ENCODE measurements at regions not wholly inside any gene's neighbourhood (a gene's known extent, or its start where the extent isn't known, plus 50 kb on each side); places are given as distances from the start of the nearest gene placed in this dataset.
A peak's percentile ranks its signal among the peaks of the same experiment; 100 is the strongest.

DNA sequence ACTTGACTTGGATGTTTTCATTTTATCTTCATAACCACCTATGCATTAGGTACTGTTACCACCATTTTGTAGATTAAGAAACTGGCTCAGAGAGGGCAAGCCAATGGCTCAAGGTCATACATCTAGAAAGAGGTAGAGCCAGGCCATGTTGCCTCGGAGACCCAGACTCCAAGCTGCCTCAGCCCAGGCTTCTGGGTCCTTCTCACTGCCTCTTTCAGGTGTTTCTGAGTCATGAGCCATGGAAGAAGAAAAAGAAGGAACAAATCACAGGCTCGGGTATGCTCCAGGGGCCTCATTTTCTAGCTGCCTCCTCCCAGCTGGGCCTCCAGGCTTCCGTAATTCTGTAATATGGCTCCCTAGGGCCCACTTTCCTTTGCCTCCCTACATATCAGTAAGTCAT, 226.5 kb upstream of the TOPAZ1 start:
- Histone ChIP-seq H3K23ac (ENCODE audit: low read depth, low read length, poor library complexity) (no peak overlapping the region), H3K4ac (ENCODE audit: low read length) (no peak overlapping the region), H2BK15ac (ENCODE audit: low read length) (no peak overlapping the region), H3K27ac (replicated peaks; ENCODE audit: low read length) (no peak overlapping the region), H3K79me1 (ENCODE audit: low read depth, low read length) (no peaks in the 10 kb centered on the region), H3K4me1 (ENCODE audit: control insufficient read depth in 2 of 2, insufficient read depth in 1 of 2, low read depth in 1 of 2, low read length in 2 of 2) (peaks cover 0 to 12% of the 10 kb centered on the region in 2 donors), H4K91ac (ENCODE audit: low read depth, low read length, poor library complexity) (no peak overlapping the region), H2BK120ac (ENCODE audit: low read depth, low read length) (no peak overlapping the region), H3K36me3 (replicated peaks in 1 of 2; ENCODE audit: control insufficient read depth in 2 of 2, insufficient read depth in 2 of 2, low read length in 2 of 2) (no peaks in the 10 kb centered on the region), H3K14ac (ENCODE audit: low read length) (no peak overlapping the region), H3K4me2 (ENCODE audit: insufficient read depth, low read length, poor library complexity, severe bottlenecking) (no peak overlapping the region), H2BK12ac (ENCODE audit: low read length) (no peak overlapping the region), H3K27me3 (ENCODE audit: control insufficient read depth in 3 of 3, insufficient read depth in 3 of 3, low read depth in 1 of 3, low read length in 3 of 3) (peaks cover 0 to 27% (median 0%) of the 10 kb centered on the region in 3 experiments), H4K8ac (ENCODE audit: low read depth, low read length) (no peak overlapping the region), H3K18ac (ENCODE audit: low read length) (no peak overlapping the region), H3K9me3 (replicated peaks in 1 of 2; ENCODE audit: control insufficient read depth in 2 of 2, insufficient read depth in 1 of 2, low read depth in 1 of 2, low read length in 2 of 2) (no peaks in the 10 kb centered on the region), H2AK5ac (ENCODE audit: low read depth, low read length) (no peak overlapping the region), H2BK5ac (ENCODE audit: low read length) (no peak overlapping the region), H3K4me3 (ENCODE audit: low read length in 2 of 2) (no peak overlapping the region), H2AFZ (ENCODE audit: low read length) (no peak overlapping the region), H3K9ac (ENCODE audit: low read depth, low read length, poor library complexity) (no peak overlapping the region)
- DNase-seq (ENCODE audit: low spot score): no peak
- no CpG with 5 or more reads among the region's 3 CpGs for WGBS, 2 donors (ENCODE audit: extremely low coverage in 2 of 2, insufficient read length in 2 of 2, insufficient replicate concordance in 1 of 2)

DNA sequence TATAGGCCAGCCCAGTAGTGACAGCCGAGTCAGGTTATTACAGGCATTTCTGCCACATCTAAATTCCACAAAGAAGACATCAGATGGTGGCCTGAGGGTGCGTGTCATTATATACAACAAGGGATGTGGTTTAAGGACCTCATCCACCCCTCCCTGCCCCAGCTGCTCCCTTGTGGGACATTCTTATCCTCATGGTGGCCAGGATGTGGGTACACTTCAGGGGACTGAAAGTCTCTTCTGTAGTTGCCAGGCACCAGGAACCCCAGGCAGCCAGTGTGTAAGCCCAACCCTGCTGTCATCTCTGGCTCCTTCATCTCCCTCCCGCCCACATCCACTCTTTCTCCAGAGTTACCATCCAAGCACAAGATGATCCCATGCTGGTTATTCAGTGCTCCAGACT, 224.9 kb upstream of the TOPAZ1 start:
- Histone ChIP-seq H3K27ac (replicated peaks; ENCODE audit: low read length) (no peak overlapping the region), H2AK5ac (ENCODE audit: low read depth, low read length) (no peak overlapping the region), H3K9me3 (replicated peaks in 1 of 2; ENCODE audit: control insufficient read depth in 2 of 2, insufficient read depth in 1 of 2, low read depth in 1 of 2, low read length in 2 of 2) (no peaks in the 10 kb centered on the region), H3K9ac (ENCODE audit: low read depth, low read length, poor library complexity) (no peak overlapping the region), H3K23ac (ENCODE audit: low read depth, low read length, poor library complexity) (no peak overlapping the region), H4K91ac (ENCODE audit: low read depth, low read length, poor library complexity) (no peak overlapping the region), H2AFZ (ENCODE audit: low read length) (no peak overlapping the region), H2BK5ac (ENCODE audit: low read length) (no peak overlapping the region), H3K18ac (ENCODE audit: low read length) (no peak overlapping the region), H2BK12ac (ENCODE audit: low read length) (no peak overlapping the region), H2BK120ac (ENCODE audit: low read depth, low read length) (no peak overlapping the region), H3K4ac (ENCODE audit: low read length) (no peak overlapping the region), H4K8ac (ENCODE audit: low read depth, low read length) (no peak overlapping the region), H3K4me2 (ENCODE audit: insufficient read depth, low read length, poor library complexity, severe bottlenecking) (no peak overlapping the region), H3K4me1 (ENCODE audit: control insufficient read depth in 2 of 2, insufficient read depth in 1 of 2, low read depth in 1 of 2, low read length in 2 of 2) (peaks cover 0 to 17% of the 10 kb centered on the region in 2 donors), H3K14ac (ENCODE audit: low read length) (no peak overlapping the region), H3K4me3 (ENCODE audit: low read length in 2 of 2) (no peak overlapping the region), H3K36me3 (replicated peaks in 1 of 2; ENCODE audit: control insufficient read depth in 2 of 2, insufficient read depth in 2 of 2, low read length in 2 of 2) (no peaks in the 10 kb centered on the region), H3K27me3 (ENCODE audit: control insufficient read depth in 3 of 3, insufficient read depth in 3 of 3, low read depth in 1 of 3, low read length in 3 of 3) (peaks cover 0 to 44% (median 0%) of the 10 kb centered on the region in 3 experiments), H3K79me1 (ENCODE audit: low read depth, low read length) (no peaks in the 10 kb centered on the region), H2BK15ac (ENCODE audit: low read length) (no peak overlapping the region)
- no peak for DNase-seq (ENCODE audit: low spot score)
- WGBS, 2 donors (ENCODE audit: extremely low coverage in 2 of 2, insufficient read length in 2 of 2, insufficient replicate concordance in 1 of 2): no CpG with 5 or more reads among the region's 3 CpGs

DNA sequence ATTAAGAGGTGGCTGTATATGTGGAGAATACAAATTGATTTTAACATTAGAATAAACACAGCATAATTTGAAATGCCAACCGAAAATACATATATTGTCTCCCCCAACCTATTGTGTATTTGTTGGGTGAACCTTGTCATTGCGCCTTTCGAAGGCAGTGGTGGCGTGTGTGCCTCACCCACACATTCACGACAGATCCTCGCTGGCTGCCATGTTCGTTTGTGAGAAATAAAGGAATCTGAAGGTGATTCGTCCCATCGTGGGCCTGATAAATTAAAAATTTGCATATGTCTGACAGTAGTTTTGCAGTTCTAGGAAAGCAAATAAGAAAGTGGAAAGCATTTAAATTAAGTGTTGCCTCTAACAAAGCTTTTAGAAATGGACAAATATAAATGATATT, 222.8 kb upstream of the TOPAZ1 start:
- H3K27ac ChIP-seq (replicated peaks; ENCODE audit: low read length): no peak overlapping the region
- H2AFZ ChIP-seq (ENCODE audit: low read length): no peak overlapping the region
- no peaks in the 10 kb centered on the region for H3K79me1 ChIP-seq (ENCODE audit: low read depth, low read length)
- no peaks in the 10 kb centered on the region for H3K9me3 ChIP-seq (replicated peaks in 1 of 2; ENCODE audit: control insufficient read depth in 2 of 2, insufficient read depth in 1 of 2, low read depth in 1 of 2, low read length in 2 of 2)
- H2AK5ac ChIP-seq (ENCODE audit: low read depth, low read length): no peak overlapping the region
- no peak overlapping the region for H4K8ac ChIP-seq (ENCODE audit: low read depth, low read length)
- H3K27me3 ChIP-seq (ENCODE audit: control insufficient read depth in 3 of 3, insufficient read depth in 3 of 3, low read depth in 1 of 3, low read length in 3 of 3): peaks cover 0 to 58% (median 0%) of the 10 kb centered on the region in 3 experiments
- no peak overlapping the region for H4K91ac ChIP-seq (ENCODE audit: low read depth, low read length, poor library complexity)
- no peak overlapping the region for H2BK5ac ChIP-seq (ENCODE audit: low read length)
- no peak overlapping the region for H2BK15ac ChIP-seq (ENCODE audit: low read length)
- H3K36me3 ChIP-seq (replicated peaks in 1 of 2; ENCODE audit: control insufficient read depth in 2 of 2, insufficient read depth in 2 of 2, low read length in 2 of 2): no peaks in the 10 kb centered on the region
- no peak overlapping the region for H3K18ac ChIP-seq (ENCODE audit: low read length)
- no peak overlapping the region for H3K9ac ChIP-seq (ENCODE audit: low read depth, low read length, poor library complexity)
- WGBS, 2 donors (ENCODE audit: extremely low coverage in 2 of 2, insufficient read length in 2 of 2, insufficient replicate concordance in 1 of 2): no CpG with 5 or more reads among the region's 9 CpGs
- no peak overlapping the region for H3K23ac ChIP-seq (ENCODE audit: low read depth, low read length, poor library complexity)
- peaks cover 0 to 11% of the 10 kb centered on the region in 2 donors for H3K4me1 ChIP-seq (ENCODE audit: control insufficient read depth in 2 of 2, insufficient read depth in 1 of 2, low read depth in 1 of 2, low read length in 2 of 2)
- no peak overlapping the region for H3K4me3 ChIP-seq (ENCODE audit: low read length in 2 of 2)
- H3K4me2 ChIP-seq (ENCODE audit: insufficient read depth, low read length, poor library complexity, severe bottlenecking): no peak overlapping the region
- DNase-seq (ENCODE audit: low spot score): no peak
- H2BK12ac ChIP-seq (ENCODE audit: low read length): no peak overlapping the region
- no peak overlapping the region for H3K14ac ChIP-seq (ENCODE audit: low read length)
- no peak overlapping the region for H3K4ac ChIP-seq (ENCODE audit: low read length)
- no peak overlapping the region for H2BK120ac ChIP-seq (ENCODE audit: low read depth, low read length)

DNA sequence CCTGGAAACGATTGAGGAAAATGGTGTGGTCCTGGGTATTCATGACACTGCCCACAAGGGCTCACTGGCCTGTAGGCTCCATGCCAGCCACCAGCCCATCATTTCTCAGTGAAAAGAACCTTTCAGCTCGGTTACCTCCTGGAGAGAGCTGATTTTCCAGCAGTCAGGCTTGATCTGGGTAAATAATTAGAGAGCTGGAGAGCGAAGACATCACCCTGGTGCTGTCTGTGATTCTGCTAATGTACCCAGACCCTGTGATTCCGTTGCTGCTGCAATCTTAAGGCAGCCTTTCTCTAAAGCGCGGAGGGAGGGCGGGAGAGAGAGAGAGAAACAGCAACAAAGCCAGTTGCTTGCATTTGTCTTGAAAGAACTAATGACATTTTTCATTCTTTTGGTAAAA, 221.9 kb upstream of the TOPAZ1 start:
- WGBS, 2 donors (ENCODE audit: extremely low coverage in 2 of 2, insufficient read length in 2 of 2, insufficient replicate concordance in 1 of 2): no CpG with 5 or more reads among the region's 7 CpGs
- H3K23ac ChIP-seq (ENCODE audit: low read depth, low read length, poor library complexity): no peak overlapping the region
- no peak overlapping the region for H2BK120ac ChIP-seq (ENCODE audit: low read depth, low read length)
- peak overlapping the region; percentile 57 for H3K27ac ChIP-seq (replicated peaks; ENCODE audit: low read length)
- H3K9me3 ChIP-seq (replicated peaks in 1 of 2; ENCODE audit: control insufficient read depth in 2 of 2, insufficient read depth in 1 of 2, low read depth in 1 of 2, low read length in 2 of 2): no peaks in the 10 kb centered on the region
- H3K9ac ChIP-seq (ENCODE audit: low read depth, low read length, poor library complexity): no peak overlapping the region
- H3K14ac ChIP-seq (ENCODE audit: low read length): no peak overlapping the region
- H3K18ac ChIP-seq (ENCODE audit: low read length): peak overlapping the region; percentile 72
- no peak overlapping the region for H2BK5ac ChIP-seq (ENCODE audit: low read length)
- no peaks in the 10 kb centered on the region for H3K79me1 ChIP-seq (ENCODE audit: low read depth, low read length)
- no peak overlapping the region for H3K4ac ChIP-seq (ENCODE audit: low read length)
- H4K91ac ChIP-seq (ENCODE audit: low read depth, low read length, poor library complexity): no peak overlapping the region
- H3K27me3 ChIP-seq (ENCODE audit: control insufficient read depth in 3 of 3, insufficient read depth in 3 of 3, low read depth in 1 of 3, low read length in 3 of 3): peaks cover 0 to 62% (median 0%) of the 10 kb centered on the region in 3 experiments
- no peak overlapping the region for H3K4me3 ChIP-seq (ENCODE audit: low read length in 2 of 2)
- no peak overlapping the region for H4K8ac ChIP-seq (ENCODE audit: low read depth, low read length)
- peaks cover 0 to 11% of the 10 kb centered on the region in 2 donors for H3K4me1 ChIP-seq (ENCODE audit: control insufficient read depth in 2 of 2, insufficient read depth in 1 of 2, low read depth in 1 of 2, low read length in 2 of 2)
- no peak overlapping the region for H2BK12ac ChIP-seq (ENCODE audit: low read length)
- no peak overlapping the region for H2AFZ ChIP-seq (ENCODE audit: low read length)
- H3K36me3 ChIP-seq (replicated peaks in 1 of 2; ENCODE audit: control insufficient read depth in 2 of 2, insufficient read depth in 2 of 2, low read length in 2 of 2): no peaks in the 10 kb centered on the region
- no peak overlapping the region for H2BK15ac ChIP-seq (ENCODE audit: low read length)
- DNase-seq (ENCODE audit: low spot score): no peak
- H3K4me2 ChIP-seq (ENCODE audit: insufficient read depth, low read length, poor library complexity, severe bottlenecking): peak overlapping the region; percentile 58
- H2AK5ac ChIP-seq (ENCODE audit: low read depth, low read length): no peak overlapping the region

Measured in neuronal stem cell (in vitro differentiated cells).